HepG2 (cell line): ENCODE measurements at regions not wholly inside any gene's neighbourhood (a gene's known extent, or its start where the extent isn't known, plus 50 kb on each side); places are given as distances from the start of the nearest gene placed in this dataset.

Experiments used
- ATAC-seq: fragments of 200-7000 bp; cut with Tn5 transposase; 3 replicates; pipeline ENCODE4 v1.9.1; 2020; ENCODE audit warnings: mild to moderate bottlenecking, moderate library complexity
- BruUV-seq: library from RNA; stranded (reverse); fragments of 400-500 nt; replicated peaks from 2 replicates; lab custom pipeline; 2021; lab: Mats Ljungman, UMichigan
- CTCF ChIA-PET: fragments of 300-600 bp; formaldehyde crosslinking; extraction: SDS; loops from one replicate; lab custom pipeline; 2021; ENCODE audit warnings: low total read pairs, inconsistent platforms, low intra/inter-chr PET ratio; lab: Yijun Ruan, JAX
- POLR2A ChIA-PET: fragments of 350-600 bp; sonication (Branson Sonifier 250); formaldehyde crosslinking; loops from one replicate; lab custom pipeline; 2020; ENCODE audit warnings: antibody characterized with exemption, inconsistent platforms; lab: Yijun Ruan, JAX
- DNase-seq: peaks from one replicate; pipeline ENCODE4 v3.0.0-alpha.2; 2015; ENCODE audit warnings: low spot score
- FAIRE-seq: peaks from 3 replicates; lab custom pipeline; 2011; peaks lifted over from hg19 to GRCh38; lab: Jason Lieb, UNC
- H2AFZ ChIP-seq: one replicate; pipeline ENCODE4 v1.6.1; 2011; ENCODE audit warnings: low read length, inconsistent platforms
- H3K27ac ChIP-seq: fragments of 300-600 bp; 3 replicates; pipeline ENCODE4 v1.8.0; 2011; ENCODE audit warnings: mixed run types, mild to moderate bottlenecking, mixed read lengths, low read length, inconsistent platforms; ENCODE audit not compliant: insufficient read depth; ENCODE audit errors: extremely low read length
- H3K27me3 ChIP-seq, 2 experiments: fragments of 200-600 bp in 1 of 2; 2 replicates in 1 of 2; 3 replicates in 1 of 2; pipeline versions ENCODE4 v1.6.0 to v1.8.0; 2011; ENCODE audit warnings: low read length in 2 of 2, mild to moderate bottlenecking in 2 of 2, moderate library complexity in 2 of 2, inconsistent platforms in 1 of 2; ENCODE audit not compliant: insufficient read depth in 2 of 2, control insufficient read depth in 1 of 2
- H3K36me3 ChIP-seq, 2 experiments: fragments of 200-600 bp in 1 of 2; replicated peaks in 1 of 2; 2 replicates in 1 of 2; 3 replicates in 1 of 2; pipeline versions ENCODE4 v1.5.1 to v1.8.0; 2011; ENCODE audit warnings: low read length in 2 of 2, inconsistent platforms in 1 of 2; ENCODE audit not compliant: insufficient read depth in 2 of 2, control insufficient read depth in 1 of 2
- H3K4me1 ChIP-seq: 2 replicates; pipeline ENCODE4 v1.5.1; 2012; ENCODE audit warnings: low read length, inconsistent platforms; ENCODE audit not compliant: insufficient read depth
- H3K4me2 ChIP-seq: 2 replicates; pipeline ENCODE4 v1.6.0; 2011; ENCODE audit warnings: low read depth, low read length, inconsistent platforms
- H3K4me3 ChIP-seq, 3 experiments: fragments of 200-600 bp in 1 of 3; sonication (generic), shearing (Covaris generic) in 1 of 3; replicated peaks in 1 of 3; 2 replicates each; pipeline ENCODE4 v1.5.1; 2011 to 2016; ENCODE audit warnings: low read length in 3 of 3, inconsistent platforms in 2 of 3, low read depth in 2 of 3, mild to moderate bottlenecking in 2 of 3, control low read depth in 1 of 3, mixed read lengths in 1 of 3; ENCODE audit not compliant: insufficient read depth in 1 of 3
- H3K79me2 ChIP-seq: one replicate; pipeline ENCODE4 v1.6.1; 2011; ENCODE audit warnings: low read length, inconsistent platforms; ENCODE audit not compliant: insufficient read depth
- H3K9ac ChIP-seq: 2 replicates; pipeline ENCODE4 v1.6.0; 2011; ENCODE audit warnings: mild to moderate bottlenecking, low read depth, low read length, inconsistent platforms; ENCODE audit not compliant: insufficient read depth
- H3K9me3 ChIP-seq: 2 replicates; pipeline ENCODE4 v1.5.1; 2012; ENCODE audit warnings: mild to moderate bottlenecking, low read length
- H4K20me1 ChIP-seq: 2 replicates; pipeline ENCODE4 v1.6.0; 2011; ENCODE audit warnings: inconsistent platforms, mild to moderate bottlenecking, low read length, moderate library complexity; ENCODE audit not compliant: insufficient read depth
- TOPORS ChIP-seq: sonication (generic); formaldehyde crosslinking; IDR thresholded peaks from 2 replicates; pipeline ENCODE4 v1.8.0; 2023; ENCODE audit warnings: mild to moderate bottlenecking, missing genetic modification reagents
- ZBTB7A ChIP-seq: sonication (generic); formaldehyde crosslinking; IDR thresholded peaks from 2 replicates; pipeline ENCODE4 v1.8.0; 2022; ENCODE audit warnings: mild to moderate bottlenecking, missing genetic modification reagents
- ZSCAN29 ChIP-seq: sonication (generic); formaldehyde crosslinking; conservative IDR thresholded peaks from 2 replicates; pipeline ENCODE4 v1.4.0; 2020; ENCODE audit warnings: mild to moderate bottlenecking, missing genetic modification reagents
- WGBS: methylation state at CpG from one replicate; pipeline ENCODE4 v1.1.6; 2017; ENCODE audit warnings: low lambda C conversion rate; 5-methylcytosine and 5-hydroxymethylcytosine counted together
- in situ Hi-C: cut with HindIII; loops from 2 replicates; pipeline ENCODE4 v1.10.0; 2017; ENCODE audit warnings: low pct_unique_long_range_greater_than_20kb; ENCODE audit not compliant: extremely low pct_ligation_motif_present
- intact Hi-C: fragments of 100-400 bp; cut with micrococcal nuclease; formaldehyde crosslinking; loops from one replicate; pipeline ENCODE4 v1.10.0; 2022; ENCODE audit not compliant: unreplicated experiment
- TF ChIP-seq, protein P1 (sequence below): sonication (generic); formaldehyde crosslinking; IDR thresholded peaks from 2 replicates; pipeline ENCODE4 v1.4.0; 2020; ENCODE audit warnings: missing genetic modification reagents
- TF ChIP-seq, protein P2 (sequence below), 2 experiments: sonication (generic) in 1 of 2; formaldehyde crosslinking in 1 of 2; IDR thresholded peaks; 2 replicates each; pipeline versions ENCODE4 v1.4.0 to v1.6.1; 2018 to 2020; ENCODE audit warnings: missing genetic modification reagents in 2 of 2, borderline replicate concordance in 1 of 2, low read depth in 1 of 2, mild to moderate bottlenecking in 1 of 2, missing biosample characterization in 1 of 2
- TF ChIP-seq, protein P3 (sequence below): sonication (generic); formaldehyde crosslinking; IDR thresholded peaks from 2 replicates; pipeline ENCODE4 v1.4.0; 2020; ENCODE audit warnings: missing genetic modification reagents, borderline replicate concordance
- TF ChIP-seq, protein P4 (sequence below): sonication (generic); formaldehyde crosslinking; IDR thresholded peaks from 2 replicates; pipeline ENCODE4 v1.5.0; 2020; ENCODE audit warnings: mild to moderate bottlenecking, missing genetic modification reagents
- TF ChIP-seq, protein P5 (sequence below): sonication (generic); formaldehyde crosslinking; IDR thresholded peaks from 2 replicates; pipeline ENCODE4 v1.5.1; 2020; ENCODE audit warnings: missing genetic modification reagents, mild to moderate bottlenecking, borderline replicate concordance

DNA sequence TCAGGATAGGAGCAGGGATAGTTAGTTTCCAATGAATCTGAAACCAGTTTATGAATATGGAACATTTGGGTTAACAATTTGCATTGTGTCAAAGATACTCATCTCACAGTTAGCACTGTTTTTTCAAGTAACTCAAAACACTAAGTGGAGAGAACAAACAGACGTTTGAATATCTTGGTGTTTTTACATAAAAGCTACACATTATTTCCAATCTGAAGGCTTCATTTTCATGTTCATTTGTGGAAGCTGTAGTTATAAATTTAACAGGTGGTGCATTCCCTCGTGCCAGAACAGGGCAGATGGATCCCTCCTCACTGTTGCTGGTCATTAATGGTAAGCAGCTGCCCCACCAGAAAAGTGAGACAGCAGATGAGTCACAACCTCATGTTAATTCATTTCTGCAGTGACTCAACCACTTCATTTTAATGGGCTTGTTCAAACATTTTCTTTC lies 286.9 kb downstream of the TMX3 start (continued):
- TF ChIP-seq, protein P1, sequence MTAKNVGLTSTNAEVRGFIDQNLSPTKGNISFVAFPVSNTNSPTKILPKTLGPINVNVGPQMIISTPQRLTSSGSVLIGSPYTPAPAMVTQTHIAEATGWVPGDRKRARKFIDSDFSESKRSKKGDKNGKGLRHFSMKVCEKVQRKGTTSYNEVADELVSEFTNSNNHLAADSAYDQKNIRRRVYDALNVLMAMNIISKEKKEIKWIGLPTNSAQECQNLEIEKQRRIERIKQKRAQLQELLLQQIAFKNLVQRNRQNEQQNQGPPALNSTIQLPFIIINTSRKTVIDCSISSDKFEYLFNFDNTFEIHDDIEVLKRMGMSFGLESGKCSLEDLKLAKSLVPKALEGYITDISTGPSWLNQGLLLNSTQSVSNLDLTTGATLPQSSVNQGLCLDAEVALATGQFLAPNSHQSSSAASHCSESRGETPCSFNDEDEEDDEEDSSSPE (CRISPR knock-in tag), result no peak
- no peak for TF ChIP-seq TOPORS (CRISPR knock-in tag)

DNA sequence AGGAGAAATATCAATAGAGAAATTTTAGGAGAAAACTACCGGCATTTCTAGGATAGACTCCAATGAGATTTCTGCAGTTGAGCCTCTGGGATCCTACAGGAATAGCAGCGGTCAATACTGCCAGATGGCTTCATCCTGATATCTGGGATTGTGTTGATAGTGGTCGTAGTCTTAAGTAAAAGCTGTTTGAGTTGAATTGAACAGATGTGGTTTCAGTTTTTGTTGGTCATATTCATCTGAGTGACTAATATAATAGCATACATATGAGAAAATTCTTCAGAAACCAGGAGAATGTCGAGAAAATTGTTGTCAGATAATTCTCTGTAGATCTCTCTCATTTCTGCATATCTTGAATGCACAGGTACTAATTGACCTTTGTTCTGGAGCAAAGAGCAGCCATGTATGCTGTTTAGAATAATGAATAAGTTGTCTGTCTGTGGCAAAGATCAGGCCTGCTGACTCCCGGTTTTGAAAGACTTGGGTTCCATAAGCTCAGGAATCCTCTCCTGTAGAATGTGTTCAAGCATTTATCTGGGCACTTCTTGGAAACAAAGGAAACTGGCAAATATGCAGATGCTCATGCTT lies 288.1 kb downstream of the TMX3 start:
- no TSS peak for BruUV-seq
- intact Hi-C loops, result no loop called here
- Histone ChIP-seq H3K9me3 (no peaks in the 10 kb centered on the region), H2AFZ (no peak overlapping the region), H3K79me2 (no peaks in the 10 kb centered on the region), H3K27me3 (no peaks in the 10 kb centered on the region), H3K9ac (no peak overlapping the region), H3K36me3 (no peaks in the 10 kb centered on the region), H3K4me3 (no peak overlapping the region), H4K20me1 (no peaks in the 10 kb centered on the region), H3K4me2 (no peak overlapping the region), H3K4me1 (no peaks in the 10 kb centered on the region), H3K27ac (no peak overlapping the region)
- no peak for ATAC-seq
- ChIA-PET CTCF (no interaction called here), POLR2A (no interaction called here)
- 11% methylated on average over 5 of the region's 5 CpGs for WGBS
- in situ Hi-C loops, result no loop called here
- no peak for FAIRE-seq
- DNase-seq, result no peak
- TF ChIP-seq, protein P2, sequence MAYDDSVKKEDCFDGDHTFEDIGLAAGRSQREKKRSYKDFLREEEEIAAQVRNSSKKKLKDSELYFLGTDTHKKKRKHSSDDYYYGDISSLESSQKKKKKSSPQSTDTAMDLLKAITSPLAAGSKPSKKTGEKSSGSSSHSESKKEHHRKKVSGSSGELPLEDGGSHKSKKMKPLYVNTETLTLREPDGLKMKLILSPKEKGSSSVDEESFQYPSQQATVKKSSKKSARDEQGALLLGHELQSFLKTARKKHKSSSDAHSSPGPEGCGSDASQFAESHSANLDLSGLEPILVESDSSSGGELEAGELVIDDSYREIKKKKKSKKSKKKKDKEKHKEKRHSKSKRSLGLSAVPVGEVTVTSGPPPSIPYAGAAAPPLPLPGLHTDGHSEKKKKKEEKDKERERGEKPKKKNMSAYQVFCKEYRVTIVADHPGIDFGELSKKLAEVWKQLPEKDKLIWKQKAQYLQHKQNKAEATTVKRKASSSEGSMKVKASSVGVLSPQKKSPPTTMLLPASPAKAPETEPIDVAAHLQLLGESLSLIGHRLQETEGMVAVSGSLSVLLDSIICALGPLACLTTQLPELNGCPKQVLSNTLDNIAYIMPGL (CRISPR knock-in tag; IDR thresholded peaks at IDR 0.05; ENCODE audit: borderline replicate concordance in 1 of 2, low read depth in 1 of 2), result no peak
- TF ChIP-seq, protein P3, sequence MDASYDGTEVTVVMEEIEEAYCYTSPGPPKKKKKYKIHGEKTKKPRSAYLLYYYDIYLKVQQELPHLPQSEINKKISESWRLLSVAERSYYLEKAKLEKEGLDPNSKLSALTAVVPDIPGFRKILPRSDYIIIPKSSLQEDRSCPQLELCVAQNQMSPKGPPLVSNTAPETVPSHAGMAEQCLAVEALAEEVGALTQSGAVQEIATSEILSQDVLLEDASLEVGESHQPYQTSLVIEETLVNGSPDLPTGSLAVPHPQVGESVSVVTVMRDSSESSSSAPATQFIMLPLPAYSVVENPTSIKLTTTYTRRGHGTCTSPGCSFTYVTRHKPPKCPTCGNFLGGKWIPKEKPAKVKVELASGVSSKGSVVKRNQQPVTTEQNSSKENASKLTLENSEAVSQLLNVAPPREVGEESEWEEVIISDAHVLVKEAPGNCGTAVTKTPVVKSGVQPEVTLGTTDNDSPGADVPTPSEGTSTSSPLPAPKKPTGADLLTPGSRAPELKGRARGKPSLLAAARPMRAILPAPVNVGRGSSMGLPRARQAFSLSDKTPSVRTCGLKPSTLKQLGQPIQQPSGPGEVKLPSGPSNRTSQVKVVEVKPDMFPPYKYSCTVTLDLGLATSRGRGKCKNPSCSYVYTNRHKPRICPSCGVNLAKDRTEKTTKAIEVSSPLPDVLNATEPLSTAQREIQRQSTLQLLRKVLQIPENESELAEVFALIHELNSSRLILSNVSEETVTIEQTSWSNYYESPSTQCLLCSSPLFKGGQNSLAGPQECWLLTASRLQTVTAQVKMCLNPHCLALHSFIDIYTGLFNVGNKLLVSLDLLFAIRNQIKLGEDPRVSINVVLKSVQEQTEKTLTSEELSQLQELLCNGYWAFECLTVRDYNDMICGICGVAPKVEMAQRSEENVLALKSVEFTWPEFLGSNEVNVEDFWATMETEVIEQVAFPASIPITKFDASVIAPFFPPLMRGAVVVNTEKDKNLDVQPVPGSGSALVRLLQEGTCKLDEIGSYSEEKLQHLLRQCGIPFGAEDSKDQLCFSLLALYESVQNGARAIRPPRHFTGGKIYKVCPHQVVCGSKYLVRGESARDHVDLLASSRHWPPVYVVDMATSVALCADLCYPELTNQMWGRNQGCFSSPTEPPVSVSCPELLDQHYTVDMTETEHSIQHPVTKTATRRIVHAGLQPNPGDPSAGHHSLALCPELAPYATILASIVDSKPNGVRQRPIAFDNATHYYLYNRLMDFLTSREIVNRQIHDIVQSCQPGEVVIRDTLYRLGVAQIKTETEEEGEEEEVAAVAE (CRISPR knock-in tag), result no peak
- TF ChIP-seq, protein P4, sequence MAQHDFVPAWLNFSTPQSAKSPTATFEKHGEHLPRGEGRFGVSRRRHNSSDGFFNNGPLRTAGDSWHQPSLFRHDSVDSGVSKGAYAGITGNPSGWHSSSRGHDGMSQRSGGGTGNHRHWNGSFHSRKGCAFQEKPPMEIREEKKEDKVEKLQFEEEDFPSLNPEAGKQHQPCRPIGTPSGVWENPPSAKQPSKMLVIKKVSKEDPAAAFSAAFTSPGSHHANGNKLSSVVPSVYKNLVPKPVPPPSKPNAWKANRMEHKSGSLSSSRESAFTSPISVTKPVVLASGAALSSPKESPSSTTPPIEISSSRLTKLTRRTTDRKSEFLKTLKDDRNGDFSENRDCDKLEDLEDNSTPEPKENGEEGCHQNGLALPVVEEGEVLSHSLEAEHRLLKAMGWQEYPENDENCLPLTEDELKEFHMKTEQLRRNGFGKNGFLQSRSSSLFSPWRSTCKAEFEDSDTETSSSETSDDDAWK (CRISPR knock-in tag), result no peak
- TF ChIP-seq ZBTB7A (CRISPR knock-in tag) (no peak), ZSCAN29 (no peak)
- TF ChIP-seq, protein P5, sequence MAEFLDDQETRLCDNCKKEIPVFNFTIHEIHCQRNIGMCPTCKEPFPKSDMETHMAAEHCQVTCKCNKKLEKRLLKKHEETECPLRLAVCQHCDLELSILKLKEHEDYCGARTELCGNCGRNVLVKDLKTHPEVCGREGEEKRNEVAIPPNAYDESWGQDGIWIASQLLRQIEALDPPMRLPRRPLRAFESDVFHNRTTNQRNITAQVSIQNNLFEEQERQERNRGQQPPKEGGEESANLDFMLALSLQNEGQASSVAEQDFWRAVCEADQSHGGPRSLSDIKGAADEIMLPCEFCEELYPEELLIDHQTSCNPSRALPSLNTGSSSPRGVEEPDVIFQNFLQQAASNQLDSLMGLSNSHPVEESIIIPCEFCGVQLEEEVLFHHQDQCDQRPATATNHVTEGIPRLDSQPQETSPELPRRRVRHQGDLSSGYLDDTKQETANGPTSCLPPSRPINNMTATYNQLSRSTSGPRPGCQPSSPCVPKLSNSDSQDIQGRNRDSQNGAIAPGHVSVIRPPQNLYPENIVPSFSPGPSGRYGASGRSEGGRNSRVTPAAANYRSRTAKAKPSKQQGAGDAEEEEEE (CRISPR knock-in tag), result no peak
